Mesenchymal stem cell (in vitro differentiated cells and primary cell): ENCODE measurements at regions not wholly inside any gene's neighbourhood (a gene's known extent, or its start where the extent isn't known, plus 50 kb on each side); places are given as distances from the start of the nearest gene placed in this dataset.

Experiments used
- DNase-seq: peaks from one replicate; pipeline ENCODE4 v3.0.0-alpha.2; 2013
- H2AFZ ChIP-seq: one replicate; pipeline ENCODE4 v1.6.1; 2013; ENCODE audit warnings: low read depth, mild to moderate bottlenecking, control low read depth, inconsistent platforms, low read length, moderate library complexity
- H2AK5ac ChIP-seq: 2 replicates; pipeline ENCODE4 v1.6.1; 2013; ENCODE audit warnings: low read length, moderate library complexity, mild to moderate bottlenecking, inconsistent platforms; ENCODE audit not compliant: severe bottlenecking
- H2BK120ac ChIP-seq: one replicate; pipeline ENCODE4 v1.6.1; 2013; ENCODE audit warnings: low read depth, mild to moderate bottlenecking, inconsistent platforms, low read length, moderate library complexity
- H2BK12ac ChIP-seq, 2 experiments: one replicate each; pipeline ENCODE4 v1.6.1; 2013; ENCODE audit warnings: inconsistent platforms in 2 of 2, low read length in 2 of 2, mild to moderate bottlenecking in 2 of 2, moderate library complexity in 2 of 2, control low read depth in 1 of 2
- H2BK15ac ChIP-seq: one replicate; pipeline ENCODE4 v1.6.1; 2013; ENCODE audit warnings: mild to moderate bottlenecking, low read depth, inconsistent platforms; ENCODE audit not compliant: poor library complexity, severe bottlenecking
- H2BK5ac ChIP-seq: 2 replicates; pipeline ENCODE4 v1.6.1; 2013; ENCODE audit warnings: low read depth, mild to moderate bottlenecking, low read length, control low read depth, inconsistent platforms; ENCODE audit not compliant: poor library complexity, severe bottlenecking
- H3K14ac ChIP-seq, 2 experiments: one replicate each; pipeline ENCODE4 v1.6.1; 2013; ENCODE audit warnings: inconsistent platforms in 2 of 2, low read length in 2 of 2, control low read depth in 1 of 2, mild to moderate bottlenecking in 1 of 2, moderate library complexity in 1 of 2
- H3K18ac ChIP-seq, 2 experiments: one replicate each; pipeline ENCODE4 v1.6.1; 2013; ENCODE audit warnings: inconsistent platforms in 2 of 2, low read length in 2 of 2, control low read depth in 1 of 2, low read depth in 1 of 2, mild to moderate bottlenecking in 1 of 2
- H3K23ac ChIP-seq, 2 experiments: one replicate each; pipeline ENCODE4 v1.6.1; 2013; ENCODE audit warnings: inconsistent platforms in 2 of 2, low read length in 2 of 2, mild to moderate bottlenecking in 2 of 2, moderate library complexity in 2 of 2, control low read depth in 1 of 2
- H3K27ac ChIP-seq: 2 replicates; pipeline ENCODE4 v1.5.1; 2013; ENCODE audit warnings: mild to moderate bottlenecking, moderate library complexity, low read length, control low read depth, inconsistent platforms; ENCODE audit not compliant: poor library complexity, severe bottlenecking
- H3K27me3 ChIP-seq, 2 experiments: 2 replicates each; pipeline versions ENCODE4 v1.6.1 to v1.7.0; 2013; ENCODE audit warnings: low read length in 2 of 2, mild to moderate bottlenecking in 2 of 2, moderate library complexity in 2 of 2, control low read depth in 1 of 2, inconsistent platforms in 1 of 2; ENCODE audit not compliant: control insufficient read depth in 1 of 2, insufficient read depth in 1 of 2
- H3K36me3 ChIP-seq, 2 experiments: 2 replicates each; pipeline versions ENCODE4 v1.6.1 to v1.7.0; 2013; ENCODE audit warnings: low read length in 2 of 2, control low read depth in 1 of 2, inconsistent platforms in 1 of 2, low read depth in 1 of 2, mild to moderate bottlenecking in 1 of 2; ENCODE audit not compliant: insufficient read depth in 2 of 2, control insufficient read depth in 1 of 2
- H3K4ac ChIP-seq, 2 experiments: one replicate each; pipeline ENCODE4 v1.6.1; 2013; ENCODE audit warnings: inconsistent platforms in 2 of 2, low read length in 2 of 2, mild to moderate bottlenecking in 2 of 2, moderate library complexity in 2 of 2, control low read depth in 1 of 2, low read depth in 1 of 2
- H3K4me1 ChIP-seq: 2 replicates; pipeline ENCODE4 v1.6.1; 2013; ENCODE audit warnings: low read depth, low read length, control low read depth; ENCODE audit not compliant: control insufficient read depth, insufficient read depth
- H3K4me2 ChIP-seq: 2 replicates; pipeline ENCODE4 v1.6.1; 2013; ENCODE audit warnings: low read length, mild to moderate bottlenecking, inconsistent platforms; ENCODE audit not compliant: poor library complexity, severe bottlenecking
- H3K4me3 ChIP-seq, 2 experiments: 2 replicates each; pipeline versions ENCODE4 v1.5.1 to v1.7.0; 2013; ENCODE audit warnings: low read length in 2 of 2, mild to moderate bottlenecking in 2 of 2, control low read depth in 1 of 2, low read depth in 1 of 2; ENCODE audit not compliant: insufficient read depth in 1 of 2
- H3K79me1 ChIP-seq: replicated peaks from 2 replicates; pipeline ENCODE4 v1.6.1; 2013; ENCODE audit warnings: mild to moderate bottlenecking, control low read depth, low read length, inconsistent platforms; ENCODE audit not compliant: poor library complexity, severe bottlenecking
- H3K9ac ChIP-seq: 2 replicates; pipeline ENCODE4 v1.7.0; 2013; ENCODE audit warnings: mild to moderate bottlenecking, low read length, moderate library complexity
- H3K9me3 ChIP-seq: 2 replicates; pipeline ENCODE4 v1.7.0; 2013; ENCODE audit warnings: mild to moderate bottlenecking, low read length; ENCODE audit not compliant: control insufficient read depth
- H4K8ac ChIP-seq: one replicate; pipeline ENCODE4 v1.6.1; 2013; ENCODE audit warnings: inconsistent platforms, mild to moderate bottlenecking, low read length, moderate library complexity
- H4K91ac ChIP-seq: one replicate; pipeline ENCODE4 v1.6.1; 2013; ENCODE audit warnings: mild to moderate bottlenecking, low read length, inconsistent platforms
- WGBS: methylation state at CpG from one replicate; pipeline ENCODE4 v1.1.7; 2013; ENCODE audit warnings: mixed read lengths; 5-methylcytosine and 5-hydroxymethylcytosine counted together

DNA sequence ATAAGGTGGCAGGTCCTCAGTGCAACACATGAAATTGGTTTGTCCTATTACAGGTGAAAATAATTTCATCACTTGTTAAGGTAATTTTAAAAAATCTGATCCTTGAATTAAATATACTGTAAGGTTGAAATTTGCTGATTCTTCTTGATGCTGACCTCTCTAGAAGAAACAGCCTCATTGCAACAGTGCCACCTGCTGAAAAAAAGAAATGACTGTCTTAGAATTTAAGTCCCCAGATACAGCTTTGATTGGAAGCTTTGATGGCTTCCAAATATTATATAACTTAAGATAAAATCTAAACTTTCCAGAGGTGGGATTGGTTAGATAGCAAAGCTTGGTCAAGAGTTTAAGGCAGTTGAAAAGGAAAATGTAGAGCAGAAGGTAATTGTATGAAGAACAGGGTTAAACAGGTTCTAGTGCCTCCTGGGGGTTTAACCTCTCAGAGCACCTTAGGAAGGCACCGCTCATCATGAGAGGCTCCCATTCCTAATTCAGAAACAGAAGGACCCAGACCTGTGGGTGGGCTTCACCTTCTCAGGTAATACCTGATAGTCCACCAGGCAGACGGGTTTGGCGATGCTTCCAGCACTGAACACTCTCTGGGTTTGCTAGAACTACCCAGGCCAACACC is 401.0 kb downstream of the PAX1 start:
- Histone ChIP-seq H3K27me3 (peaks cover 0 to 35% of the 10 kb centered on the region in 2 experiments), H4K8ac (no peak overlapping the region), H2BK15ac (no peak overlapping the region), H3K27ac (no peak overlapping the region), H3K4ac (no peak overlapping the region), H3K14ac (no peak overlapping the region), H3K9me3 (no peaks in the 10 kb centered on the region), H2BK120ac (no peak overlapping the region), H3K4me2 (no peak overlapping the region), H4K91ac (no peak overlapping the region), H2AFZ (no peak overlapping the region), H3K4me1 (no peaks in the 10 kb centered on the region), H3K4me3 (no peak overlapping the region), H3K36me3 (no peaks in the 10 kb centered on the region), H3K9ac (no peak overlapping the region), H2AK5ac (no peak overlapping the region), H3K23ac (no peak overlapping the region), H3K79me1 (no peaks in the 10 kb centered on the region), H2BK12ac (no peak overlapping the region), H2BK5ac (no peak overlapping the region), H3K18ac (no peak overlapping the region)
- 54% methylated on average over 3 of the region's 3 CpGs for WGBS
- DNase-seq, result no peak

DNA sequence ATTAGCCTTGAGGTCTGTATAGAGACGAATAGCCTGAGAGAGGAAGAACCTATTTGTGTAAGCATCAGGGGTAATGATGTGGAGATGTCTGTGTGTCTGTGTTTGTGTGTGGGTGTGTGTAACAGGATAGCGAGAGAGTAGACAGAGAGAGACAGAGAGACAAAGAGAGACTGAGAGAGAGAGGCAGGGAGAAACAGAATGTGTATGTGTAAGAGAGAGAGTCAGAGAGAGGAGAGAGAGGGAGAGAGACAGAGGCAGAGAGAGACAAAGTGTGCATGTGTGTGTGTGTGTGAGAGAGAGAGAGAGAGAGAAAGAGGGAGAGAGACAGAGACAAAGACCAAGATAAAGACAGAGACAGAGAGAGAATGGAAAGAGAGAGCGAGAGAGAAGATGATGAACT is 396.1 kb downstream of the PAX1 start:
- H3K79me1 ChIP-seq, result no peaks in the 10 kb centered on the region

GRCh38 chr20:22100686-22101085 is 395.2 kb downstream of the PAX1 start:
- no peak overlapping the region for H2AFZ ChIP-seq
- H3K9me3 ChIP-seq, result no peaks in the 10 kb centered on the region
- H3K4ac ChIP-seq, result no peak overlapping the region
- 76% methylated on average over 6 of the region's 6 CpGs for WGBS
- DNase-seq, result no peak
- H3K79me1 ChIP-seq, result no peaks in the 10 kb centered on the region
- H2BK15ac ChIP-seq, result no peak overlapping the region
- H4K91ac ChIP-seq, result no peak overlapping the region
- H3K18ac ChIP-seq, result no peak overlapping the region
- no peak overlapping the region for H2BK5ac ChIP-seq
- no peak overlapping the region for H2BK120ac ChIP-seq
- H3K4me1 ChIP-seq, result no peaks in the 10 kb centered on the region
- no peak overlapping the region for H3K4me3 ChIP-seq
- H3K36me3 ChIP-seq, result no peaks in the 10 kb centered on the region
- no peak overlapping the region for H3K4me2 ChIP-seq
- H3K23ac ChIP-seq, result no peak overlapping the region
- no peak overlapping the region for H2AK5ac ChIP-seq
- no peak overlapping the region for H4K8ac ChIP-seq
- H3K27ac ChIP-seq, result no peak overlapping the region
- no peak overlapping the region for H3K9ac ChIP-seq
- no peak overlapping the region for H2BK12ac ChIP-seq
- H3K14ac ChIP-seq, result no peak overlapping the region
- no peaks in the 10 kb centered on the region for H3K27me3 ChIP-seq

More for the DNA sequence above, 396.1 kb downstream of the PAX1 start:
- no peak overlapping the region for H2BK120ac ChIP-seq
- H3K9me3 ChIP-seq, result no peaks in the 10 kb centered on the region
- H2BK5ac ChIP-seq, result no peak overlapping the region
- H4K8ac ChIP-seq, result no peak overlapping the region
- H2AK5ac ChIP-seq, result no peak overlapping the region
- no peaks in the 10 kb centered on the region for H3K4me1 ChIP-seq
- no peak overlapping the region for H3K4ac ChIP-seq
- no peak overlapping the region for H3K18ac ChIP-seq
- 78% methylated on average over 3 of the region's 3 CpGs for WGBS
- no peak for DNase-seq
- no peak overlapping the region for H2BK12ac ChIP-seq
- H3K9ac ChIP-seq, result no peak overlapping the region
- no peak overlapping the region for H3K4me2 ChIP-seq
- no peak overlapping the region for H3K4me3 ChIP-seq
- H3K27me3 ChIP-seq, result peaks cover 0 to under 1% of the 10 kb centered on the region in 2 experiments
- H2BK15ac ChIP-seq, result no peak overlapping the region
- no peak overlapping the region for H2AFZ ChIP-seq
- no peak overlapping the region for H3K27ac ChIP-seq
- no peak overlapping the region for H3K14ac ChIP-seq
- no peak overlapping the region for H3K23ac ChIP-seq
- H3K36me3 ChIP-seq, result no peaks in the 10 kb centered on the region
- H4K91ac ChIP-seq, result no peak overlapping the region

- no peaks in the 10 kb centered on the region for H3K4me1 ChIP-seq
- H3K9ac ChIP-seq, result no peak overlapping the region
- no peak for DNase-seq
- H2AFZ ChIP-seq, result no peak overlapping the region
- peaks cover 7% of the 10 kb centered on the region for H3K9me3 ChIP-seq
- H2BK12ac ChIP-seq, result no peak overlapping the region
- H2BK120ac ChIP-seq, result no peak overlapping the region
- no peak overlapping the region for H3K4me2 ChIP-seq
- H3K4ac ChIP-seq, result no peak overlapping the region
- H3K27ac ChIP-seq, result no peak overlapping the region
- WGBS, result 77% methylated on average over 3 of the region's 3 CpGs
- H3K79me1 ChIP-seq, result no peaks in the 10 kb centered on the region
- H2BK15ac ChIP-seq, result no peak overlapping the region
- no peaks in the 10 kb centered on the region for H3K27me3 ChIP-seq
- H2AK5ac ChIP-seq, result no peak overlapping the region
- H3K36me3 ChIP-seq, result no peaks in the 10 kb centered on the region
- no peak overlapping the region for H3K23ac ChIP-seq
- H3K4me3 ChIP-seq, result no peak overlapping the region
- H3K18ac ChIP-seq, result no peak overlapping the region
- no peak overlapping the region for H2BK5ac ChIP-seq
- H4K91ac ChIP-seq, result no peak overlapping the region
- H3K14ac ChIP-seq, result no peak overlapping the region
- H4K8ac ChIP-seq, result no peak overlapping the region
Observed at GRCh38 chr20:22099348-22099747, 393.9 kb downstream of the PAX1 start.
